KMS-11 (cell line): ENCODE measurements at regions not wholly inside any gene's neighbourhood (a gene's known extent, or its start where the extent isn't known, plus 50 kb on each side); places are given as distances from the start of the nearest gene placed in this dataset.

Experiments
- H2AFZ ChIP-seq: fragments of 200-600 bp; sonication (generic); 2 replicates; pipeline ENCODE4 v1.6.1; 2016; ENCODE audit warnings: antibody characterized with exemption, mixed run types, low read depth
- H3K27ac ChIP-seq: fragments of 200-600 bp; sonication (generic); 2 replicates; pipeline ENCODE4 v1.6.1; 2016; ENCODE audit warnings: mild to moderate bottlenecking, mixed run types
- H3K27me3 ChIP-seq: fragments of 200-600 bp; sonication (generic); 2 replicates; pipeline ENCODE4 v1.6.1; 2017; ENCODE audit warnings: mild to moderate bottlenecking, low read depth, mixed run types, moderate library complexity; ENCODE audit not compliant: insufficient read depth
- H3K36me3 ChIP-seq: fragments of 200-600 bp; sonication (generic); 2 replicates; pipeline ENCODE4 v1.6.1; 2017; ENCODE audit warnings: mild to moderate bottlenecking, mixed run types; ENCODE audit not compliant: insufficient read depth
- H3K4me1 ChIP-seq: fragments of 200-600 bp; sonication (generic); 2 replicates; pipeline ENCODE4 v1.6.1; 2016; ENCODE audit warnings: mild to moderate bottlenecking, low read depth, mixed run types; ENCODE audit not compliant: poor library complexity, severe bottlenecking
- H3K4me2 ChIP-seq: fragments of 200-600 bp; sonication (generic); 2 replicates; pipeline ENCODE4 v1.7.0; 2016; ENCODE audit warnings: mild to moderate bottlenecking, mixed run types
- H3K4me3 ChIP-seq: fragments of 200-600 bp; sonication (generic); IDR thresholded peaks from 2 replicates; pipeline ENCODE4 v1.6.1; 2017; ENCODE audit warnings: low read depth, low read length, mixed read lengths; ENCODE audit not compliant: insufficient read depth
- H3K79me2 ChIP-seq: fragments of 200-600 bp; sonication (generic); 2 replicates; pipeline ENCODE4 v1.6.1; 2016; ENCODE audit warnings: low read depth, mixed run types; ENCODE audit not compliant: insufficient read depth
- H3K9ac ChIP-seq: fragments of 200-600 bp; sonication (generic); 2 replicates; pipeline ENCODE4 v1.6.1; 2016; ENCODE audit warnings: mild to moderate bottlenecking, mixed run types
- H4K20me1 ChIP-seq: fragments of 200-600 bp; sonication (generic); 2 replicates; pipeline ENCODE4 v1.6.1; 2016; ENCODE audit warnings: mild to moderate bottlenecking, mixed run types; ENCODE audit not compliant: insufficient read depth
- TF ChIP-seq, protein P1 (sequence below): fragments of 200-600 bp; sonication (generic); conservative IDR thresholded peaks from 2 replicates; pipeline ENCODE4 v1.6.1; 2017; ENCODE audit warnings: low read depth, mild to moderate bottlenecking, antibody characterized with exemption, low read length, moderate library complexity, mixed read lengths

DNA sequence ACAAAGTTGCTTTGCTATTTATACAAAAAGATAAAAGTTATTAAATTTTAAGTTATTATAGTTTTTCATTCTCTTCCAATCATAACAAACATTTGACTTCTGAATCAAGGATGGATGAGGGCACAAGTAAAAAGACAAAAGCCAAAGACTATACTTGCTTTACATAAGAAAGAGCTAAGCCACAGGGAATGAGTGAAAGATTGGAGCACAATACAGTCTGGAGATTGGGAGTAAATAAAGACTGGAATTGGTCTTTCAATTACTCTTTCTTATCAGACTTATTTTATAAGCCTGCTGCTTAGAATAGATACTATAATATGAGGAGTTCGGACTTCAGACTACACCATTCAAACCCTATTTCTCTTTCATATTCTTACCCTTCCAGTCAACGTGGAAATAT is 1874.1 kb upstream of the PRR20A start:
- Histone ChIP-seq H4K20me1 (no peaks in the 10 kb centered on the region), H3K36me3 (no peaks in the 10 kb centered on the region), H3K79me2 (no peaks in the 10 kb centered on the region), H2AFZ (no peak overlapping the region), H3K4me3 (no peak overlapping the region), H3K4me1 (no peaks in the 10 kb centered on the region), H3K9ac (no peak overlapping the region), H3K27me3 (no peaks in the 10 kb centered on the region), H3K27ac (no peak overlapping the region), H3K4me2 (no peak overlapping the region)
- TF ChIP-seq, protein P1, sequence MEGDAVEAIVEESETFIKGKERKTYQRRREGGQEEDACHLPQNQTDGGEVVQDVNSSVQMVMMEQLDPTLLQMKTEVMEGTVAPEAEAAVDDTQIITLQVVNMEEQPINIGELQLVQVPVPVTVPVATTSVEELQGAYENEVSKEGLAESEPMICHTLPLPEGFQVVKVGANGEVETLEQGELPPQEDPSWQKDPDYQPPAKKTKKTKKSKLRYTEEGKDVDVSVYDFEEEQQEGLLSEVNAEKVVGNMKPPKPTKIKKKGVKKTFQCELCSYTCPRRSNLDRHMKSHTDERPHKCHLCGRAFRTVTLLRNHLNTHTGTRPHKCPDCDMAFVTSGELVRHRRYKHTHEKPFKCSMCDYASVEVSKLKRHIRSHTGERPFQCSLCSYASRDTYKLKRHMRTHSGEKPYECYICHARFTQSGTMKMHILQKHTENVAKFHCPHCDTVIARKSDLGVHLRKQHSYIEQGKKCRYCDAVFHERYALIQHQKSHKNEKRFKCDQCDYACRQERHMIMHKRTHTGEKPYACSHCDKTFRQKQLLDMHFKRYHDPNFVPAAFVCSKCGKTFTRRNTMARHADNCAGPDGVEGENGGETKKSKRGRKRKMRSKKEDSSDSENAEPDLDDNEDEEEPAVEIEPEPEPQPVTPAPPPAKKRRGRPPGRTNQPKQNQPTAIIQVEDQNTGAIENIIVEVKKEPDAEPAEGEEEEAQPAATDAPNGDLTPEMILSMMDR: no peak

DNA sequence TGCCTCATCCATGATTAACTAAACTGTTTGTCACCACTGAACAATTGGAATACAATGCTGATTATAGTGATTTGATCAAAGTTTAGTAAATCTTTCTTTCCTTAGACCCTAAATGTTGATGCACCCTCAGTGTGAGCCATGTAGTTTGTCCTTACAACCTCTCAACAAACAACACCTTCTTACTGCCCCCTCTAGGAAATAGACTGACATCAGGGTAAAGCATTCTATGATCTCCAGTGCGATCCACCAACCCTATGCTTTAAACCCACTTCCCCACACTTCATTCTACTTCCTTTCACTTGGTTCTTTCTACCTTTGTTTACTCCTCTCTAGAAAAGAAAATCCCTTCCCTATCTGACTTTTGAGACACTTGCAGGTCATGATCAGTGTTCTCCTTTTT is 1842.5 kb upstream of the PRR20A start:
- Histone ChIP-seq H3K36me3 (no peaks in the 10 kb centered on the region), H3K4me3 (no peak overlapping the region), H3K27ac (no peak overlapping the region), H4K20me1 (no peaks in the 10 kb centered on the region), H3K4me2 (no peak overlapping the region), H3K9ac (no peak overlapping the region), H2AFZ (no peak overlapping the region), H3K27me3 (no peaks in the 10 kb centered on the region), H3K4me1 (no peaks in the 10 kb centered on the region), H3K79me2 (no peaks in the 10 kb centered on the region)
- TF ChIP-seq, protein P1: no peak

DNA sequence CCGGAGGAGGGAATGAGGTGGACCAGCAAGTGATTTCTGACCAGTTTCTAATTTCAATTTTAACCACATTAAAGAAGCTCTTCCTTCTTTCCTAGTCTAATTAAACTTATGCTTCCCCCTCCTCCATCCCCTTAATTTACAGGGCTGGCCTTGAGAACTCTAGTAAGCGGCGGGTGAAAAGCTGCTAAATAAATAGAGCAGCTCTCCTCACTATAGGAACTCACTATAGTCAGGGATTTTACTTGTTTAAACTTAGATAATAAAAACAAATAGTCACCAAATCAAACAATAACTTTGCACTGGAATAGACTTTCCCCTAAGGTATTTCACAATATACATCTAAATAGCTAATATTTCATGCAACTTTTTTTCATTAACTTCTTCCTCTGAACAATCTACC is 1838.2 kb upstream of the PRR20A start:
- Histone ChIP-seq H3K4me2 (no peak overlapping the region), H4K20me1 (no peaks in the 10 kb centered on the region), H3K27ac (no peak overlapping the region), H2AFZ (no peak overlapping the region), H3K36me3 (no peaks in the 10 kb centered on the region), H3K9ac (no peak overlapping the region), H3K4me1 (no peaks in the 10 kb centered on the region), H3K27me3 (no peaks in the 10 kb centered on the region), H3K4me3 (no peak overlapping the region), H3K79me2 (no peaks in the 10 kb centered on the region)
- TF ChIP-seq, protein P1: no peak

DNA sequence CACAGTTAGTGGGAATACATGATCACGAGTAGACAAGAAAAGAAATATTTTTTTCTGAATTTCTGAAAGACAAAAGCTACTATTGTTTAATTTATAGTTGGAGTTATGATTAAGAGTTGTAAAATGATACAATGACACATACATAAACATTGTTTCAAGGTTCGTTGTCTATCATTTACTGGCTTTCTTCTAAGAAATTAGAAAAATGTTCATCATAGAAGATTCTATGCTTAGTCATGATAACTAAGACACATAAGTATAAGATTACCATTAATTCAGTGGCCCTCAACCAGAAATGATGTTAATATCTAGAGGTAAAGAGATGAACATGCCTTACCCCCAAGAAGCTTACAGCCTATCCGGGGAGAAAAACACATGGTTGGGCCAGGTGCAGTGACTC is 1832.8 kb upstream of the PRR20A start:
- H3K4me1 ChIP-seq: no peaks in the 10 kb centered on the region
- H2AFZ ChIP-seq: no peak overlapping the region
- H3K4me2 ChIP-seq: no peak overlapping the region
- H3K79me2 ChIP-seq: no peaks in the 10 kb centered on the region
- no peak overlapping the region for H3K27ac ChIP-seq
- no peaks in the 10 kb centered on the region for H3K27me3 ChIP-seq
- H3K9ac ChIP-seq: no peak overlapping the region
- no peak overlapping the region for H3K4me3 ChIP-seq
- no peaks in the 10 kb centered on the region for H3K36me3 ChIP-seq
- TF ChIP-seq, protein P1: no peak
- H4K20me1 ChIP-seq: no peaks in the 10 kb centered on the region

DNA sequence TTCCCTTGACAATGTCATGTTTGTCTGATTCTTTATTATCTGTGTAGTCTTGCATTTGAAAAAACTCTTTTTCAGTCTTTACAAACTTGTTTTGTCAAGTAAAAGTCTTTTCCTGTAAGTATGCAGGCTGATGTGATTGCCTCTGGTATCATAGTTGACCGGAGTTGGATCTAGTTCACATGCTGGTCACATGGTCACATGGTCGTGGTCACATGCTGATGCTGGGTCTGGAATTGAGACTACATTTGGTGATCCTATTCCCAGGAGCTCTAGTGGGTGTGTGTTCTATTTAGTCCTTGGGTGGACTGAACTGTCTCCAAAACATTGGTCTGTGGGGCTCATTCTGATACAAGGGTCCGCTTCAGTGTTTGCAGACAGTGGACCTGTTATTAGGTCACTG is 1798.8 kb upstream of the PRR20A start:
- Histone ChIP-seq H3K9ac (no peak overlapping the region), H3K79me2 (no peaks in the 10 kb centered on the region), H3K27ac (no peak overlapping the region), H4K20me1 (no peaks in the 10 kb centered on the region), H3K36me3 (no peaks in the 10 kb centered on the region), H3K4me3 (no peak overlapping the region), H2AFZ (no peak overlapping the region), H3K27me3 (no peaks in the 10 kb centered on the region), H3K4me1 (no peaks in the 10 kb centered on the region), H3K4me2 (no peak overlapping the region)
- TF ChIP-seq, protein P1: no peak
